NCI-H128 (cell line): ENCODE measurements at regions not wholly inside any gene's neighbourhood (a gene's known extent, or its start where the extent isn't known, plus 50 kb on each side); places are given as distances from the start of the nearest gene placed in this dataset.

Source experiments
- DNase-seq: peaks from one replicate; lab custom pipeline; 2025; ENCODE audit not compliant: unreplicated experiment; lab: John Stamatoyannopoulos, UW

GRCh38 chr16:51685498-51685897 is 534.4 kb upstream of the SALL1 start:
- no peak for DNase-seq

DNA sequence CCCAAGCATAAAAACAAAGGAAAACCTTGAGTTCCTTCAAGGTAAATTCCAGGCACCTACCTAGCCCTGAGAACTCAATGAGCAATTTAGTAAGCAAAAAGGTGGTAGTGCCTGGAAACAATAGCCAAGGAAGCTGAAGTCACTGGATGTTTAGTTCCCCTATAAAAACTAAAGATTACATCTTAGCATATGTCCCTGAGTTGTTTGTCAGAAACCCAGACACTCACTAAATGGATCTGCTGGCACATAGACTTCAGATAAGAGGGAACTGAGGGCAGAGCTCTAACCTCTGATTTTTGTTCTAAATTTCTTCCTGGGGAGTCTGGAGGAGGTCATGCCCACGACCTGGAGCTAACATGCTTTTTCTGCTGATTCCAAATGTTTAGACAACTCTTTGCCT is 532.8 kb upstream of the SALL1 start:
- no peak for DNase-seq

GRCh38 chr16:51682905-51683304 is 531.8 kb upstream of the SALL1 start:
- DNase-seq, result no peak

DNA sequence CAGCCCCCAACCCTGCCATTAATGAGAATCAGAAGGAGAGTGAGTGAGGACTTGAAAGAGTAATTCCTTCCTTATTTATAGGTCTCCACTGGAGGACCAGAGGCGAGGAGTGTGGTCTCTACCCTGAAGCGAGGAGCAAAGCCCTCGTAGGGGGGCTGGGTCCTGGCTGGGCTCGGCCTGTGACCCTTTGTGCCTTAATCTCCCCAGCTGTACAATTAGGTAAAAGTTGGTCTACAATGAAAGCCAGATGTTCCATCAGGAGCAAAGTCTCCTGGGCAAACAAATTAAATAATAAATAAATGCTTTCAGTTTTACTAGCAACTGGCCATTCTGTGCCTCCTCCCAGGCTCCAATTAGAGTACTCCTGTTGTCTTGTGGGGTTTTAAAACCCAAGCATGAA is 523.5 kb upstream of the SALL1 start:
- DNase-seq, result no peak

DNA sequence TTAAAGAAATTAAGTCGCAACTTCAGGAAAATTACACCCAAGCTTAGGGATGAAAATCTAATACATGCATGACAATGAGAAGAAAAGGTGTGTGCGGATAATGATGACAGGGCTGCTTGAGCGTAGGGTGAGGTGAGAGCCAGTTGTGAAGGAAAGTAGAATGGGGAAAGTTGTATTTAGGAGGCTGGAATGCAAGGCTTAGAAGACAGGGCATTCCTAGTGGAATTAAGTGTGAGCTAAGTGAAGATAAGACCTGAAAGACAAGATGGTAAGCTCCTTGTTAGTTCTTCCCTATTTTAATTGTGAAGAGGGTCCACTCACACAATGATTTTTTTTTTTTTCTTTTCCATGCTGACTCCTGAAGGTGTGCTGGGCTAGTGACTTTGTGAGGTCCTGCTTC is 519.5 kb upstream of the SALL1 start:
- DNase-seq, result no peak

- no peak for DNase-seq
Measured at GRCh38 chr16:51666821-51667220, 515.8 kb upstream of the SALL1 start.

- no peak for DNase-seq
Measured at GRCh38 chr16:51666074-51666473, 515.0 kb upstream of the SALL1 start.

GRCh38 chr16:51665436-51665998 is 514.4 kb upstream of the SALL1 start:
- DNase-seq, result no peak

GRCh38 chr16:51658531-51658930 is 507.5 kb upstream of the SALL1 start:
- no peak for DNase-seq

DNA sequence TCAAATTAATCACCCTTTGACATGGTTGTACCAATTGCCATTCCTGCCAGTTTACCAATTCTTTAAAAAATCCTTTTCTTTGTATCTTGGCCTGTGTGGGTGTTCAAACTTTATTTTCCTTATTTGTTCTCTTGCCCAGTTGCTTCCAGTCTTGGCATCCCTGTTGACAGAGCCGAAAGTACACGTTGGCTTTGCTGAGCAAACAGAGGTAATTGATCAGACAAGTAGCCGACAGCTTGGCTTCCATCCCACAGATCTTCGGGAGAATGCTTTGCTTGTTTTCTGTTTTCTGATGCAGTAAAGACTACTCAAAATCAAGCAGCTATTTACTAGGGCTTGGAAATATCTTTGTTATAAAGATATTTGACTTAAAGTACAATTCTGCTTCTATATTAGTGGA is 506.8 kb upstream of the SALL1 start:
- DNase-seq, result no peak

GRCh38 chr16:51655249-51655648 is 504.2 kb upstream of the SALL1 start:
- no peak for DNase-seq

- DNase-seq, result no peak
Measured at GRCh38 chr16:51651061-51651466, 500.0 kb upstream of the SALL1 start.

GRCh38 chr16:51649631-51650030 is 498.6 kb upstream of the SALL1 start:
- no peak for DNase-seq

DNA sequence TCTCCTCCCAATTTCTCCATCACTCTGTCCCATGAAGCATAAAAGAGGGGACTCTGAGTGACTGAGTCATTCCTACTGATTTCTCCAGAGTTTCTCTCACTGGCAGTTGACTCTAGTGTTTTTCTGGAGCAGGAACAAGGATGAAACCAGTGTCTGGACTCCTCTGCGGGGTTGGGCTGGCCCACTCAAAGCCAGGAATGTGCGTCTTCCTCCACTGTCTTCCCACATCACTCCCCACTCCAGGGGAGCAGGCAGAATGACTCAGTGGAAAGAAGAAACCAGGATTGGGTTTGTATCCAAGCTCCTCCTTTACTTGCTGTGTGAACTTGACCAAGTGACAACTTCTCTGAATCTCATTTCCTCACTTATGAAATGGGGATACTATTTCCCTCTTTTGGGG is 497.5 kb upstream of the SALL1 start:
- DNase-seq, result no peak

- no peak for DNase-seq
Measured at GRCh38 chr16:51641191-51641765, 490.2 kb upstream of the SALL1 start.

- DNase-seq, result no peak
Measured at GRCh38 chr16:51640196-51640595, 489.1 kb upstream of the SALL1 start.

DNA sequence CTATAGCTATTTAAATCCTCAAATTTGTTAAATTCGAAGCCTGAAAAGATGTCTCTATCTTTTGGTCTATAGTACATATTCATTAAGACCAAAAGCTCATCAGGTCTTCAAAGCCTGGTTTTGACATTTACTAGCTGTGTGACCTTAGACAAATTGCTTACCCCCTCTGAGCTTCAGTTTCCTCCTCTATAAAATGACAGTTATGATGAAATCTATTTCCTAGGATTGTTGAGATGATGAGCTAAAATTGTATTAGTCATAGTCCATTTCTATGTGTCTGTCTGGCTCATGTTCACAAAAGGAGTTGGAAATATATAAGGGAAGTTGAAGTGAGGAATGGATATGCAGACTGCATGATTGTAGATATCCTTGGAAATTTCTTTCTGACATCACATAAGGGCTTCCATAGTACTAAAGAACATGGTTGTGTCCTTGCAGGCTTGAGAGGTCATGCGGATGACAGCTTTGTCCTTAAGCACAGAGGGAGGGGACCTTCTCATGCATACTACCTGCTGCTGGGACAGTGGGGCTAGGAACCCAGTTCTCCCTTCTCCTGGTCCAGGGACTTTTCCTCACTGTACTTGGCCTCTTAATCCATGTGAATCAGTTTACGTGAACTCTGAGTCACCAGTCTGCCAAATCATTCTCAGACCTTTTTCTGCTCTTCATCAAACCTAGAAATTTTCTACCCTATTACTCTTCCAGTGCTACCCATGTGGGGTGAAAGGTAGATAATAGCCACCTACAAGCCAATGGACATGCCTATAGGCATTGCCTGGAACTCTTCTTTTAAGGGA is 487.5 kb upstream of the SALL1 start:
- no peak for DNase-seq

- DNase-seq, result no peak
Measured at GRCh38 chr16:51637770-51638094, 486.7 kb upstream of the SALL1 start.

GRCh38 chr16:51636920-51637769 is 486.1 kb upstream of the SALL1 start:
- DNase-seq, result no peak

- DNase-seq, result no peak
Measured at GRCh38 chr16:51635181-51635580, 484.1 kb upstream of the SALL1 start.

DNA sequence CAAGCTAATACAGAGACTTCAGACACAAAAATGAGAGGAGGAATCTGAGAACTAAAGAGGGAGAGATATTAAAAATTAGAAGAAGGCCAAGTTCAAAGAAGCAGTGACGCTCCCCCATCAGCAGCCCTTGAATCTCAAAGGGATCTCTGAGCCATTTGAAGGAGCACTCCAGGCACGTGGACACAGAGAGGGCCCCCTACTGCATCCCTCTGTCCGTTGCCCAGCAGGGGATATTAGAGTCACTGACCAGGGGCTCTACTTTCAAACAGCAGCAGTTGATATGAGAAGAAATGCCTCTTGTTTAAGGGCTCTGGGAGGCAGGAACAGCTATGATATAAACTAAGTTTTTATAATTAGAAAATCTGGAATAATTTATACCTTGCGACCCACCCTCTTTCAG is 479.0 kb upstream of the SALL1 start:
- DNase-seq, result no peak

DNA sequence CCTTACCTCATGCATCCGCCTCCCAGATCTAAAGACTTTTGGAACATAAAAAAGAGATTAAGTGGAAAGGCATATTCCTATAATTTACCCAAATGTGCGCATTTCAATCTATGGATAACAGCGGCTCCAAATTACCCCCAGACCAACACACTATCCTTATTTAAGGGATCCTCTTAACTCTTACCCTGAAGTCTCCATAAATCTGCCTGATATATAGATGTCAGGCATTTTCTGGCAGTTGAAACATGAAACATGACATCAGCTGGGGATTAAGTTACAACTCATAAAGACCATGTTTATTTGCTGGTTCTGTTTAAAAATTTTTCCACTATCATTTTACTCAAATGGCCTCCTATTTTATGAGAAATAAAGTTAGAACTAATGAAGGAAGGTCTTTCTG is 478.5 kb upstream of the SALL1 start:
- no peak for DNase-seq
